ENCODE measurements at regions not wholly inside any gene's neighbourhood (a gene's known extent, or its start where the extent isn't known, plus 50 kb on each side); places are given as distances from the start of the nearest gene placed in this dataset.

GRCh38 chr16:86865851-86866662, 287.7 kb downstream of the FOXL1 start:
- no peaks in the 10 kb centered on the region for H4K20me1 ChIP-seq (ENCODE audit: insufficient read depth, low read length)
- no peak overlapping the region for H3K4me2 ChIP-seq (ENCODE audit: insufficient read depth, low read length)
- H3K4me1 ChIP-seq (ENCODE audit: insufficient read depth, low read length) = no peaks in the 10 kb centered on the region
- DNase-seq (no peak), ATAC-seq (ENCODE audit: insufficient read depth, low read depth) (no peak)
- H3K9ac ChIP-seq (ENCODE audit: low read depth, low read length) = no peak overlapping the region
- H3K27ac ChIP-seq (ENCODE audit: low read length) = no peak overlapping the region
- no peaks in the 10 kb centered on the region for H3K79me2 ChIP-seq (ENCODE audit: insufficient read depth, low read length)
- no peak overlapping the region for H2AFZ ChIP-seq (ENCODE audit: low read depth, low read length)
- H3K9me3 ChIP-seq (ENCODE audit: insufficient read depth, low read length, severe bottlenecking) = no peaks in the 10 kb centered on the region
- H3K4me3 ChIP-seq (ENCODE audit: low read depth in 1 of 2, low read length in 2 of 2) = no peak overlapping the region
- H3K27me3 ChIP-seq (ENCODE audit: insufficient read depth, low read length, poor library complexity) = no peaks in the 10 kb centered on the region
- no peaks in the 10 kb centered on the region for H3K36me3 ChIP-seq (ENCODE audit: insufficient read depth, low read length)
- TF ChIP-seq CTCF (IDR thresholded peaks at IDR 0.05; ENCODE audit: borderline replicate concordance, extremely low read depth, low read length, poor library complexity, severe bottlenecking) = no peak
- no peak for TF ChIP-seq EZH2 (IDR thresholded peaks at IDR 0.05; ENCODE audit: borderline replicate concordance, low read depth, low read length, severe bottlenecking)

DNA sequence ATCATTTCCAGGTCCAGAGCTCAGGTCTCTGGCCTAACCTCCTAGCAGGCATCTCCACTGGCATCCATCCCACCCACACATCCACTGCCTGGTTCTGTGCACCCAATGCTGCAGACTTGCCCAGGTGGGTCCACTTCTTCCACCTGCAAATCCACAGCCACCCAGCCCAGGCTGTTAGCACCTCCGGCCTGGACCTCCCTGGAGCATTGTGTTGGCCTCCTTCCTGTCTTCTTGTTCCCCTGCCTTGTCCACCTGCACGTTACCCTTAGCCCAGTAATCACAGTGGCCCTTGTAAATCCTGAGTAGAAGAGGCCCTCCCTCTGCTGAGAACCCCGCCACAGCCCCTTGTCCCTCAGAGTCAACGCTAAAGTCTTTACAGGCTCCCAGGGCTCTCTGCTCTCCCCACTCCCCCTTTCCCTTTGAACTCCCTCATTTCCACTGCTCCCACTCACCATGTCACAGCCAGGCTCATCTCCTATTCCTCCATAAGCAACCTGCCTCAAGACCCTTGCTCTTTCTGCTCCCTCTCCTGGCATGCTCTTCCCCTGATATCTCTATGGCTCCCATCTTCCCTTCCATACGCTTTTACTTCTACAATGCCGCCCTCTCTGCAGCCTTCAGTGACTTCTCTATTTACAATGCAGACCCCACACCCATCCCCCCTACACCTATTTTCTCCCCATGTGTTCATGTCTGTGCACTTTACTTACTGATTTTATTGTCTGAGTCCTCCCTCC, 288.8 kb downstream of the FOXL1 start:
- H3K4me2 ChIP-seq (ENCODE audit: insufficient read depth, low read length) = no peak overlapping the region
- no peak for ATAC-seq (ENCODE audit: insufficient read depth, low read depth)
- H3K79me2 ChIP-seq (ENCODE audit: insufficient read depth, low read length) = no peaks in the 10 kb centered on the region
- no peak overlapping the region for H3K9ac ChIP-seq (ENCODE audit: low read depth, low read length)
- H3K36me3 ChIP-seq (ENCODE audit: insufficient read depth, low read length) = no peaks in the 10 kb centered on the region
- H3K27ac ChIP-seq (ENCODE audit: low read length) = no peak overlapping the region
- no peak for DNase-seq
- H3K4me1 ChIP-seq (ENCODE audit: insufficient read depth, low read length) = no peaks in the 10 kb centered on the region
- H3K9me3 ChIP-seq (ENCODE audit: insufficient read depth, low read length, severe bottlenecking) = no peaks in the 10 kb centered on the region
- no peaks in the 10 kb centered on the region for H3K27me3 ChIP-seq (ENCODE audit: insufficient read depth, low read length, poor library complexity)
- no peaks in the 10 kb centered on the region for H4K20me1 ChIP-seq (ENCODE audit: insufficient read depth, low read length)
- H3K4me3 ChIP-seq (ENCODE audit: low read depth in 1 of 2, low read length in 2 of 2) = no peak overlapping the region
- H2AFZ ChIP-seq (ENCODE audit: low read depth, low read length) = no peak overlapping the region
- TF ChIP-seq EZH2 (IDR thresholded peaks at IDR 0.05; ENCODE audit: borderline replicate concordance, low read depth, low read length, severe bottlenecking) = no peak

- Histone ChIP-seq H3K36me3 (ENCODE audit: insufficient read depth, low read length) (no peaks in the 10 kb centered on the region), H3K27ac (ENCODE audit: low read length) (no peak overlapping the region), H2AFZ (ENCODE audit: low read depth, low read length) (no peak overlapping the region), H3K79me2 (ENCODE audit: insufficient read depth, low read length) (no peaks in the 10 kb centered on the region), H3K9me3 (ENCODE audit: insufficient read depth, low read length, severe bottlenecking) (no peaks in the 10 kb centered on the region), H3K9ac (ENCODE audit: low read depth, low read length) (no peak overlapping the region), H3K4me3 (ENCODE audit: low read depth in 1 of 2, low read length in 2 of 2) (no peak overlapping the region), H4K20me1 (ENCODE audit: insufficient read depth, low read length) (no peaks in the 10 kb centered on the region), H3K27me3 (ENCODE audit: insufficient read depth, low read length, poor library complexity) (no peaks in the 10 kb centered on the region), H3K4me2 (ENCODE audit: insufficient read depth, low read length) (no peak overlapping the region), H3K4me1 (ENCODE audit: insufficient read depth, low read length) (no peaks in the 10 kb centered on the region)
- TF ChIP-seq CTCF (IDR thresholded peaks at IDR 0.05; ENCODE audit: borderline replicate concordance, extremely low read depth, low read length, poor library complexity, severe bottlenecking) (no peak), EZH2 (IDR thresholded peaks at IDR 0.05; ENCODE audit: borderline replicate concordance, low read depth, low read length, severe bottlenecking) (no peak)
- DNase-seq = no peak
- no peak for ATAC-seq (ENCODE audit: insufficient read depth, low read depth)
Observed at GRCh38 chr16:86868070-86868469, 289.7 kb downstream of the FOXL1 start.

DNA sequence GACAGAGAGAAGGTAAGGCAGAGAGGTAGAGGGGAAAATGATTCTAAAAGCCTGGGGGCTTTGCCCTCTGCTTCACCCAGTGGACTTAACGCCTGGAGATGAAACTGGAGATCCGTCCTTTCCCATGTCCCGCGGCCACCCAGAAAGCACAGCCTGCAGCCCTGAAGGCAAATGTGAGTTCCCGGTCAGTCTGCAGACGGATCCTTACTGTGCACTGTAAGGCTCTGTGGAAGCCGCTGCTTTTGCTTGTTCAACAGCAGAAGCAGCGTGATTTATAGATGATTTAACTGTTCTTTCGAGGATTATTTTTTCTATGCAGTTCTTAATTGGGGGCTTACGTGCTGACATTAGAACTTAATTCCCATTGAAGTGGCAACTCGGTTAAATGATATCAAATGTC, 290.4 kb downstream of the FOXL1 start:
- Histone ChIP-seq H4K20me1 (ENCODE audit: insufficient read depth, low read length) (no peaks in the 10 kb centered on the region), H3K27me3 (ENCODE audit: insufficient read depth, low read length, poor library complexity) (peaks cover 3% of the 10 kb centered on the region), H3K4me2 (ENCODE audit: insufficient read depth, low read length) (no peak overlapping the region), H3K36me3 (ENCODE audit: insufficient read depth, low read length) (no peaks in the 10 kb centered on the region), H2AFZ (ENCODE audit: low read depth, low read length) (no peak overlapping the region), H3K4me3 (ENCODE audit: low read depth in 1 of 2, low read length in 2 of 2) (no peak overlapping the region), H3K27ac (ENCODE audit: low read length) (no peak overlapping the region), H3K4me1 (ENCODE audit: insufficient read depth, low read length) (no peaks in the 10 kb centered on the region), H3K79me2 (ENCODE audit: insufficient read depth, low read length) (no peaks in the 10 kb centered on the region), H3K9me3 (ENCODE audit: insufficient read depth, low read length, severe bottlenecking) (no peaks in the 10 kb centered on the region), H3K9ac (ENCODE audit: low read depth, low read length) (no peak overlapping the region)
- TF ChIP-seq EZH2 (IDR thresholded peaks at IDR 0.05; ENCODE audit: borderline replicate concordance, low read depth, low read length, severe bottlenecking) (no peak), CTCF (IDR thresholded peaks at IDR 0.05; ENCODE audit: borderline replicate concordance, extremely low read depth, low read length, poor library complexity, severe bottlenecking) (no peak)
- ATAC-seq (ENCODE audit: insufficient read depth, low read depth) = no peak
- no peak for DNase-seq
